HG03439 (cell line): ENCODE measurements at regions not wholly inside any gene's neighbourhood (a gene's known extent, or its start where the extent isn't known, plus 50 kb on each side); places are given as distances from the start of the nearest gene placed in this dataset.

Source experiments
- ATAC-seq: cut with Tn5 transposase; IDR thresholded peaks from one replicate; pipeline ENCODE4 v1.9.1; 2021; ENCODE audit warnings: mild to moderate bottlenecking, moderate library complexity; ENCODE audit not compliant: unreplicated experiment

- peak; percentile 78 for ATAC-seq
Observed at GRCh38 chr6:8219352-8219943, 117.1 kb upstream of the EEF1E1 start.

- ATAC-seq = no peak
Observed at GRCh38 chr6:8218861-8219260, 116.5 kb upstream of the EEF1E1 start.

- ATAC-seq = no peak
Observed at GRCh38 chr6:8215631-8216030, 113.3 kb upstream of the EEF1E1 start.

- ATAC-seq = no peak
Observed at GRCh38 chr6:8213995-8214394, 111.6 kb upstream of the EEF1E1 start.

GRCh38 chr6:8212720-8213434 is 110.5 kb upstream of the EEF1E1 start:
- no peak for ATAC-seq

GRCh38 chr6:8207869-8208191 is 105.5 kb upstream of the EEF1E1 start:
- ATAC-seq = no peak

- no peak for ATAC-seq
Observed at GRCh38 chr6:8207191-8207868, 105.0 kb upstream of the EEF1E1 start.

GRCh38 chr6:8203337-8203736 is 101.0 kb upstream of the EEF1E1 start:
- no peak for ATAC-seq

GRCh38 chr6:8201679-8202078 is 99.3 kb upstream of the EEF1E1 start:
- no peak for ATAC-seq

GRCh38 chr6:8200255-8200654 is 97.9 kb upstream of the EEF1E1 start:
- no peak for ATAC-seq

GRCh38 chr6:8195714-8196102 is 93.4 kb upstream of the EEF1E1 start:
- ATAC-seq = no peak

- ATAC-seq = no peak
Observed at GRCh38 chr6:8195040-8195713, 92.8 kb upstream of the EEF1E1 start.

GRCh38 chr6:8194490-8194889 is 92.1 kb upstream of the EEF1E1 start:
- ATAC-seq = no peak

- no peak for ATAC-seq
Observed at GRCh38 chr6:8193541-8193940, 91.2 kb upstream of the EEF1E1 start.

- ATAC-seq = no peak
Observed at GRCh38 chr6:8192597-8192996, 90.2 kb upstream of the EEF1E1 start.

- ATAC-seq = no peak
Observed at GRCh38 chr6:8192067-8192466, 89.7 kb upstream of the EEF1E1 start.

GRCh38 chr6:8191629-8192028 is 89.3 kb upstream of the EEF1E1 start:
- ATAC-seq = no peak

GRCh38 chr6:8187209-8187608 is 84.9 kb upstream of the EEF1E1 start:
- no peak for ATAC-seq

- no peak for ATAC-seq
Observed at GRCh38 chr6:8182902-8183665, 80.7 kb upstream of the EEF1E1 start.

GRCh38 chr6:8181951-8182845 is 79.8 kb upstream of the EEF1E1 start:
- no peak for ATAC-seq
